Stomach (tissue), 4 donors: ENCODE measurements at regions not wholly inside any gene's neighbourhood (a gene's known extent, or its start where the extent isn't known, plus 50 kb on each side); places are given as distances from the start of the nearest gene placed in this dataset.

ENCODE experiments used
- CTCF ChIP-seq, 7 experiments: fragments of 450-650 bp in 4 of 7; fragments of 200-600 bp in 3 of 7; sonication (generic) in 3 of 7; IDR thresholded peaks; one replicate each; pipeline ENCODE4 v1.5.1; 2016 to 2019; ENCODE audit warnings: antibody characterized with exemption in 7 of 7, control low read depth in 2 of 7, mild to moderate bottlenecking in 1 of 7
- EP300 ChIP-seq: sonication (generic); formaldehyde crosslinking; IDR thresholded peaks from one replicate; pipeline ENCODE4 v1.6.1; 2017; ENCODE audit warnings: antibody characterized with exemption
- POLR2AphosphoS5 ChIP-seq, 3 donors: sonication (generic); formaldehyde crosslinking; IDR thresholded peaks; one replicate each; pipeline ENCODE4 v1.6.1; 2016; ENCODE audit warnings: antibody characterized with exemption in 3 of 3

GRCh38 chr3:106473576-106474475 is 605.0 kb upstream of the CBLB start:
- no peak for TF ChIP-seq CTCF (IDR thresholded peaks at IDR 0.05)
- TF ChIP-seq POLR2AphosphoS5 (IDR thresholded peaks at IDR 0.05), result no peak
- TF ChIP-seq EP300, result no peak
